GM12891 (cell line): ENCODE measurements at regions not wholly inside any gene's neighbourhood (a gene's known extent, or its start where the extent isn't known, plus 50 kb on each side); places are given as distances from the start of the nearest gene placed in this dataset.

Source experiments
- POLR2A ChIP-seq: IDR thresholded peaks from 2 replicates; pipeline ENCODE4 v1.6.1; 2011; ENCODE audit warnings: low read depth, low read length, control low read depth
- POLR2AphosphoS5 ChIP-seq: IDR thresholded peaks from 2 replicates; pipeline ENCODE4 v1.6.1; 2011; ENCODE audit warnings: low read depth, low read length, control low read depth
- POU2F2 ChIP-seq: IDR thresholded peaks from 2 replicates; pipeline ENCODE4 v1.6.1; 2011; ENCODE audit warnings: low read depth, mild to moderate bottlenecking, control low read depth, low read length, moderate library complexity
- SPI1 ChIP-seq: IDR thresholded peaks from 2 replicates; pipeline ENCODE4 v1.6.1; 2011; ENCODE audit warnings: low read depth, low read length, control low read depth
- TAF1 ChIP-seq: IDR thresholded peaks from 2 replicates; pipeline ENCODE4 v1.6.1; 2011; ENCODE audit warnings: low read depth, low read length, control low read depth

DNA sequence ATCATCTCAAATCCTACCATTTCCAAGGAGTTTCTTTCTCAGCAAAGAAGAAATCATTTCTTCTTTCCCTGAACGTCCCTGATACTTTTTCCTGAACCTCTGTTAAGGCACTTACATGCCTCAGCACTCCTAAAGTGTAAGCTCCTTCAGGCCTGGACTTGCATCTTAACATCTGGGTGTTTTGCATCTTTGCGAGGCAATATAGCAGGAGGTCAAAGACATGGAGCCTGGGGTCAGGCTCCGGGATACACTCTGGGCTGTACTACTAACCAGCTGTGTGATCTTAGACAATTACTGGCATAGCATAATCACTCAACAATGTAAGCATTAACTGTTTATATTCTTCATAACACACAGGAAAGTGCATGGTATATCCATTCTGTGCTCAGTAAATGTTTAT, 275.5 kb upstream of the BOD1L1 start:
- no peak for TF ChIP-seq POLR2AphosphoS5
- TF ChIP-seq POLR2A = no peak
- no peak for TF ChIP-seq TAF1
- TF ChIP-seq SPI1 = no peak
- no peak for TF ChIP-seq POU2F2
